ENCODE measurements at regions not wholly inside any gene's neighbourhood (a gene's known extent, or its start where the extent isn't known, plus 50 kb on each side); places are given as distances from the start of the nearest gene placed in this dataset.

- DNase-seq (ENCODE audit: extremely low spot score) = no peak
- no peak overlapping the region for H3K4me3 ChIP-seq
- no peaks in the 10 kb centered on the region for H3K9me3 ChIP-seq
- H3K27me3 ChIP-seq = no peaks in the 10 kb centered on the region
- H3K4me1 ChIP-seq = no peaks in the 10 kb centered on the region
- no peaks in the 10 kb centered on the region for H3K36me3 ChIP-seq
- intact Hi-C loops (cut with DNase I) = no loop called here
- H3K27ac ChIP-seq (replicated peaks in 1 of 4) = no peak overlapping the region
- TF ChIP-seq POLR2AphosphoS5 (IDR thresholded peaks at IDR 0.05) (no peak), CTCF (IDR thresholded peaks at IDR 0.05) (no peak), POLR2A (IDR thresholded peaks at IDR 0.05; ENCODE audit: low read depth) (no peak), EP300 (IDR thresholded peaks at IDR 0.05) (no peak)
Measured at GRCh38 chr14:43043850-43044249, 1437.2 kb downstream of the LRFN5 start.

- WGBS = 37% methylated on average over 2 of the region's 2 CpGs
- Histone ChIP-seq H3K9me3 (no peaks in the 10 kb centered on the region), H3K36me3 (no peaks in the 10 kb centered on the region), H3K4me1 (no peaks in the 10 kb centered on the region), H3K27me3 (no peaks in the 10 kb centered on the region), H3K27ac (replicated peaks in 1 of 4) (no peak overlapping the region), H3K4me3 (no peak overlapping the region)
- TF ChIP-seq POLR2A (IDR thresholded peaks at IDR 0.05; ENCODE audit: low read depth) (no peak), POLR2AphosphoS5 (IDR thresholded peaks at IDR 0.05) (no peak), EP300 (IDR thresholded peaks at IDR 0.05) (no peak), CTCF (IDR thresholded peaks at IDR 0.05) (no peak)
- intact Hi-C loops (cut with DNase I) = no loop called here
- DNase-seq (ENCODE audit: extremely low spot score) = no peak
Measured at GRCh38 chr14:43042408-43042807, 1435.7 kb downstream of the LRFN5 start.

- H3K9me3 ChIP-seq = no peaks in the 10 kb centered on the region
- TF ChIP-seq EP300 (IDR thresholded peaks at IDR 0.05) = no peak
- TF ChIP-seq CTCF (IDR thresholded peaks at IDR 0.05) = no peak
- TF ChIP-seq POLR2AphosphoS5 (IDR thresholded peaks at IDR 0.05) = no peak
- TF ChIP-seq POLR2A (IDR thresholded peaks at IDR 0.05; ENCODE audit: low read depth) = no peak
- H3K4me3 ChIP-seq = no peak overlapping the region
- H3K27ac ChIP-seq (replicated peaks in 1 of 4) = no peak overlapping the region
- intact Hi-C loops (cut with DNase I) = no loop called here
- no peaks in the 10 kb centered on the region for H3K36me3 ChIP-seq
- H3K4me1 ChIP-seq = no peaks in the 10 kb centered on the region
- H3K27me3 ChIP-seq = no peaks in the 10 kb centered on the region
- DNase-seq (ENCODE audit: extremely low spot score) = no peak
- 65% methylated on average over 3 of the region's 3 CpGs for WGBS
Measured at GRCh38 chr14:43041976-43042375, 1435.3 kb downstream of the LRFN5 start.

- no peak for TF ChIP-seq POLR2AphosphoS5 (IDR thresholded peaks at IDR 0.05)
- TF ChIP-seq POLR2A (IDR thresholded peaks at IDR 0.05; ENCODE audit: low read depth) = no peak
- no peak for TF ChIP-seq CTCF (IDR thresholded peaks at IDR 0.05)
- TF ChIP-seq EP300 (IDR thresholded peaks at IDR 0.05) = no peak
- DNase-seq (ENCODE audit: extremely low spot score) = no peak
- intact Hi-C loops (cut with DNase I) = no loop called here
- Histone ChIP-seq H3K27me3 (no peaks in the 10 kb centered on the region), H3K36me3 (no peaks in the 10 kb centered on the region), H3K27ac (replicated peaks in 1 of 4) (no peak overlapping the region), H3K4me3 (no peak overlapping the region), H3K9me3 (no peaks in the 10 kb centered on the region), H3K4me1 (no peaks in the 10 kb centered on the region)
- WGBS = 92% methylated on average over 3 of the region's 3 CpGs
Measured at GRCh38 chr14:43041207-43041606, 1434.5 kb downstream of the LRFN5 start.

GRCh38 chr14:43039881-43040280 is 1433.2 kb downstream of the LRFN5 start:
- H3K4me1 ChIP-seq = no peaks in the 10 kb centered on the region
- no peak overlapping the region for H3K27ac ChIP-seq (replicated peaks in 1 of 4)
- DNase-seq (ENCODE audit: extremely low spot score) = no peak
- H3K27me3 ChIP-seq = no peaks in the 10 kb centered on the region
- H3K36me3 ChIP-seq = no peaks in the 10 kb centered on the region
- WGBS = 79% methylated on average over 2 of the region's 2 CpGs
- H3K9me3 ChIP-seq = no peaks in the 10 kb centered on the region
- no peak overlapping the region for H3K4me3 ChIP-seq
- intact Hi-C loops (cut with DNase I) = no loop called here
- no peak for TF ChIP-seq POLR2A (IDR thresholded peaks at IDR 0.05; ENCODE audit: low read depth)
- no peak for TF ChIP-seq CTCF (IDR thresholded peaks at IDR 0.05)
- no peak for TF ChIP-seq POLR2AphosphoS5 (IDR thresholded peaks at IDR 0.05)
- no peak for TF ChIP-seq EP300 (IDR thresholded peaks at IDR 0.05)
